Body of pancreas (tissue), 4 donors: ENCODE measurements at regions not wholly inside any gene's neighbourhood (a gene's known extent, or its start where the extent isn't known, plus 50 kb on each side); places are given as distances from the start of the nearest gene placed in this dataset.

Experiments
- ATAC-seq: fragments of 150-250 bp; one replicate; pipeline ENCODE4 v1.9.1; 2016
- DNase-seq, 4 donors: peaks; one replicate each; pipeline ENCODE4 v3.0.0-alpha.2; 2019
- H3K27ac ChIP-seq, 4 donors: fragments of 200-600 bp; sonication (generic); 1 replicate in 3 of 4; 2 replicates in 1 of 4; pipeline versions ENCODE4 v1.5.1 to v1.6.1; 2016 to 2019; ENCODE audit warnings: mild to moderate bottlenecking in 1 of 4, mixed read lengths in 1 of 4, moderate library complexity in 1 of 4
- H3K27me3 ChIP-seq, 2 donors: fragments of 200-600 bp; sonication (generic); one replicate each; pipeline ENCODE4 v1.6.0; 2016; ENCODE audit warnings: mild to moderate bottlenecking in 1 of 2
- H3K36me3 ChIP-seq, 2 donors: fragments of 200-600 bp; sonication (generic); replicated peaks in 1 of 2; 2 replicates each; pipeline ENCODE4 v1.5.1; 2016; ENCODE audit warnings: low read depth in 2 of 2; ENCODE audit not compliant: insufficient read depth in 1 of 2
- H3K4me1 ChIP-seq: fragments of 200-600 bp; sonication (generic); one replicate; pipeline ENCODE4 v1.6.0; 2016
- H3K4me3 ChIP-seq, 2 donors: fragments of 200-600 bp; sonication (generic); 1 replicate in 1 of 2; 2 replicates in 1 of 2; pipeline ENCODE4 v1.5.1; 2016 to 2019
- H3K9me3 ChIP-seq, 3 donors: fragments of 200-600 bp; sonication (generic); 1 replicate in 2 of 3; 2 replicates in 1 of 3; pipeline ENCODE4 v1.5.1; 2016
- CTCF ChIP-seq, 7 experiments: fragments of 450-650 bp in 4 of 7; fragments of 200-600 bp in 3 of 7; sonication (generic) in 3 of 7; IDR thresholded peaks; one replicate each; pipeline ENCODE4 v1.5.1; 2016 to 2019; ENCODE audit warnings: antibody characterized with exemption in 7 of 7
- POLR2A ChIP-seq, 3 donors: fragments of 450-650 bp; IDR thresholded peaks; one replicate each; pipeline ENCODE4 v1.6.1; 2016; ENCODE audit warnings: antibody characterized with exemption in 3 of 3, mild to moderate bottlenecking in 2 of 3
- WGBS, 2 donors: methylation state at CpG; one replicate each; pipeline ENCODE4 v1.1.5; 2017; 5-methylcytosine and 5-hydroxymethylcytosine counted together
- intact Hi-C: fragments of 100-400 bp; cut with DNase I; formaldehyde crosslinking; loops from one replicate; pipeline ENCODE4 v1.15.1; 2023

GRCh38 chr11:106202935-106203620 is 125.6 kb downstream of the AASDHPPT start:
- DNase-seq (no peak), ATAC-seq (no peak)
- Histone ChIP-seq H3K27me3 (no peaks in the 10 kb centered on the region), H3K9me3 (no peaks in the 10 kb centered on the region), H3K27ac (no peak overlapping the region), H3K4me1 (peaks cover 9% of the 10 kb centered on the region), H3K4me3 (no peak overlapping the region), H3K36me3 (no peaks in the 10 kb centered on the region)
- TF ChIP-seq CTCF (IDR thresholded peaks at IDR 0.05) (no peak), POLR2A (IDR thresholded peaks at IDR 0.05) (no peak)
- intact Hi-C loops: no loop called here
- WGBS, 2 donors: 100% methylated on average over 1 of the region's 1 CpG

GRCh38 chr11:106208760-106209159 is 131.3 kb downstream of the AASDHPPT start:
- ATAC-seq (peak; percentile 76), DNase-seq (peak; percentile 38 to 70 (median 56))
- TF ChIP-seq CTCF (IDR thresholded peaks at IDR 0.05): peak in 1 of 7 experiments; percentile 13
- TF ChIP-seq POLR2A (IDR thresholded peaks at IDR 0.05): no peak
- Histone ChIP-seq H3K9me3 (no peaks in the 10 kb centered on the region), H3K27ac (peak overlapping the region in 2 of 4 donors; percentile 20 to 23), H3K36me3 (no peaks in the 10 kb centered on the region), H3K4me1 (peaks cover 28% of the 10 kb centered on the region), H3K4me3 (no peak overlapping the region), H3K27me3 (no peaks in the 10 kb centered on the region)
- 5 to 7% methylated on average over 6 of the region's 6 CpGs for WGBS, 2 donors
- intact Hi-C loops: no loop called here

- no peaks in the 10 kb centered on the region for H3K36me3 ChIP-seq
- DNase-seq (no peak), ATAC-seq (no peak)
- no peaks in the 10 kb centered on the region for H3K27me3 ChIP-seq
- no peaks in the 10 kb centered on the region for H3K9me3 ChIP-seq
- WGBS, 2 donors: 83 to 86% methylated on average over 2 of the region's 2 CpGs
- H3K4me1 ChIP-seq: peaks cover 38% of the 10 kb centered on the region
- no peak overlapping the region for H3K27ac ChIP-seq
- intact Hi-C loops: no loop called here
- no peak overlapping the region for H3K4me3 ChIP-seq
- TF ChIP-seq POLR2A (IDR thresholded peaks at IDR 0.05) (no peak), CTCF (IDR thresholded peaks at IDR 0.05) (no peak)
Observed at GRCh38 chr11:106212081-106212480, 134.6 kb downstream of the AASDHPPT start.

GRCh38 chr11:106216281-106216680 is 138.8 kb downstream of the AASDHPPT start:
- Histone ChIP-seq H3K27ac (no peak overlapping the region), H3K9me3 (no peaks in the 10 kb centered on the region), H3K4me3 (no peak overlapping the region), H3K36me3 (no peaks in the 10 kb centered on the region), H3K27me3 (no peaks in the 10 kb centered on the region), H3K4me1 (peaks cover 19% of the 10 kb centered on the region)
- no peak for ATAC-seq
- WGBS, 2 donors: 23 to 25% methylated on average over 1 of the region's 1 CpG
- peak in 3 of 4 donors; percentile 31 to 45 (median 31) for DNase-seq
- TF ChIP-seq CTCF (IDR thresholded peaks at IDR 0.05) (no peak), POLR2A (IDR thresholded peaks at IDR 0.05) (no peak)
- intact Hi-C loops: no loop called here

- Histone ChIP-seq H3K36me3 (no peaks in the 10 kb centered on the region), H3K4me1 (peaks cover 14% of the 10 kb centered on the region), H3K27me3 (no peaks in the 10 kb centered on the region), H3K27ac (no peak overlapping the region), H3K4me3 (no peak overlapping the region), H3K9me3 (peaks cover 0 to 2% (median 0%) of the 10 kb centered on the region in 3 donors)
- DNase-seq (no peak), ATAC-seq (no peak)
- 97% methylated on average over 2 of the region's 2 CpGs for WGBS, 2 donors
- TF ChIP-seq POLR2A (IDR thresholded peaks at IDR 0.05) (no peak), CTCF (IDR thresholded peaks at IDR 0.05) (no peak)
- intact Hi-C loops: no loop called here
Observed at GRCh38 chr11:106217456-106217855, 140.0 kb downstream of the AASDHPPT start.
